ENCODE measurements at regions not wholly inside any gene's neighbourhood (a gene's known extent, or its start where the extent isn't known, plus 50 kb on each side); places are given as distances from the start of the nearest gene placed in this dataset.

DNA sequence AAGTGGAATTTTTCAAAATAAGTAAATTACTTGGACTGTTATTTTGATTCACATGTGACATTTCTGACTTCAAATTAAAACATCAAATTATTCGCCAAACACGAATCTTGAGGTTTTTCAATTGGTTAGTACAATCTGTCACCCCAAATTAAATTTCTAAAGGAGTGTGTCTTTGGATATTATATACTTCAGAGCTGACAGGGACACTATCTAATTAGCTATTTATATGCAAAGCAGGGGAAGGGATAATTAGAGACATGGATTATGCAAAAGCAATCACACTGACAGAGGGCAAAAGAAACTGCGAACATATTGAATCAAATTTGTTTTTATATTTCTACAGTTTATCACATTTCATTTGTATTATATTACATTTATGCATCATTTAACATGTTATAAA lies 433.0 kb downstream of the KIF2B start:
- 79% methylated on average over 3 of the region's 3 CpGs for whole genome bisulfite sequencing
- no peaks in the 10 kb centered on the region for H3K36me3 ChIP-seq (ENCODE audit: control insufficient read depth in 4 of 4, insufficient read depth in 3 of 4, low read depth in 1 of 4, low read length in 3 of 4)
- no peak for DNase-seq (ENCODE audit: low spot score)
- peaks cover 0 to 3% (median 0%) of the 10 kb centered on the region in 4 donors for H3K27me3 ChIP-seq (ENCODE audit: control insufficient read depth in 4 of 4, insufficient read depth in 4 of 4, low read length in 3 of 4)
- H3K9ac ChIP-seq (ENCODE audit: low read depth in 1 of 2, low read length in 2 of 2), result no peak overlapping the region
- no peaks in the 10 kb centered on the region for H3K9me3 ChIP-seq (ENCODE audit: control insufficient read depth in 4 of 4, low read length in 3 of 4)
- H3K27ac ChIP-seq (ENCODE audit: low read depth in 1 of 2, low read length in 2 of 2), result no peak overlapping the region
- TF ChIP-seq ZBTB33 (IDR thresholded peaks at IDR 0.05), result no peak
- H3K4me1 ChIP-seq (ENCODE audit: control insufficient read depth in 4 of 4, insufficient read depth in 4 of 4, low read length in 3 of 4), result no peaks in the 10 kb centered on the region
- no peak overlapping the region for H3K4me3 ChIP-seq (ENCODE audit: low read depth in 1 of 3, low read length in 3 of 3)

DNA sequence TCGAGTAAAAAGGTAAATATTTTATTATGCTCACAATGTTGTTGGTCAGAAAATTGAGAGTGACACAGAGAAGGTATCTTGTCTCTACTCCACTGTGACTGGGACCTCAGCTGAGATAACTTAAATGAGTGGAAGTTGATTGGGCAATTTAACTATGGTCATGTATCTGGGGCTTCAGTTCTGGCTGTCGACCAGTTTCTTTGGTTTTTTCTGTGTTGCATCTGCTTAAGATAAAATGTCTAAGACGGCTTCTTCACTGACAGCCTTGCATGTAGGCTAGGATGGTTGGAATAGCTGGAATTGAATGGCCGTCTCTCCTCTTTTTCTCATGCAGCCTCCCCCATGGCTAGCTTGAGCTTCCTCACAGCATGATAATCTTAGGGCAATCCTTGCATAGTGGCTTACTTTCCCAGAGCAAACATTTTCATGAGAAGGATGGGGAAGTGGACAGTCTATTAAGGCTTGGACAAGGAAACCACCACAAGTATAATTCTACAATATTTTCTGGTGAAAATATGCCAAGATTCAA lies 433.7 kb downstream of the KIF2B start:
- 39% methylated on average over 4 of the region's 4 CpGs for WGBS
- TF ChIP-seq, protein P1, sequence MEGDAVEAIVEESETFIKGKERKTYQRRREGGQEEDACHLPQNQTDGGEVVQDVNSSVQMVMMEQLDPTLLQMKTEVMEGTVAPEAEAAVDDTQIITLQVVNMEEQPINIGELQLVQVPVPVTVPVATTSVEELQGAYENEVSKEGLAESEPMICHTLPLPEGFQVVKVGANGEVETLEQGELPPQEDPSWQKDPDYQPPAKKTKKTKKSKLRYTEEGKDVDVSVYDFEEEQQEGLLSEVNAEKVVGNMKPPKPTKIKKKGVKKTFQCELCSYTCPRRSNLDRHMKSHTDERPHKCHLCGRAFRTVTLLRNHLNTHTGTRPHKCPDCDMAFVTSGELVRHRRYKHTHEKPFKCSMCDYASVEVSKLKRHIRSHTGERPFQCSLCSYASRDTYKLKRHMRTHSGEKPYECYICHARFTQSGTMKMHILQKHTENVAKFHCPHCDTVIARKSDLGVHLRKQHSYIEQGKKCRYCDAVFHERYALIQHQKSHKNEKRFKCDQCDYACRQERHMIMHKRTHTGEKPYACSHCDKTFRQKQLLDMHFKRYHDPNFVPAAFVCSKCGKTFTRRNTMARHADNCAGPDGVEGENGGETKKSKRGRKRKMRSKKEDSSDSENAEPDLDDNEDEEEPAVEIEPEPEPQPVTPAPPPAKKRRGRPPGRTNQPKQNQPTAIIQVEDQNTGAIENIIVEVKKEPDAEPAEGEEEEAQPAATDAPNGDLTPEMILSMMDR (IDR thresholded peaks at IDR 0.05; ENCODE audit: low read depth, low read length, missing input control), result no peak
- no peak for TF ChIP-seq EGR1 (IDR thresholded peaks at IDR 0.05; ENCODE audit: low read depth in 2 of 2)
- no peak for TF ChIP-seq SP1 (IDR thresholded peaks at IDR 0.05)
- no peak for TF ChIP-seq FOXA2 (IDR thresholded peaks at IDR 0.05)
- TF ChIP-seq JUND (IDR thresholded peaks at IDR 0.05), result no peak
- TF ChIP-seq, protein P2, sequence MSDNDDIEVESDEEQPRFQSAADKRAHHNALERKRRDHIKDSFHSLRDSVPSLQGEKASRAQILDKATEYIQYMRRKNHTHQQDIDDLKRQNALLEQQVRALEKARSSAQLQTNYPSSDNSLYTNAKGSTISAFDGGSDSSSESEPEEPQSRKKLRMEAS (IDR thresholded peaks at IDR 0.05), result no peak
- H3K4me3 ChIP-seq (ENCODE audit: low read depth in 1 of 3, low read length in 3 of 3), result no peak overlapping the region
- H3K4me1 ChIP-seq (ENCODE audit: control insufficient read depth in 4 of 4, insufficient read depth in 4 of 4, low read length in 3 of 4), result no peaks in the 10 kb centered on the region
- peaks cover 0 to 3% (median 0%) of the 10 kb centered on the region in 4 donors for H3K27me3 ChIP-seq (ENCODE audit: control insufficient read depth in 4 of 4, insufficient read depth in 4 of 4, low read length in 3 of 4)
- H3K9me3 ChIP-seq (ENCODE audit: control insufficient read depth in 4 of 4, low read length in 3 of 4), result no peaks in the 10 kb centered on the region
- no peaks in the 10 kb centered on the region for H3K36me3 ChIP-seq (ENCODE audit: control insufficient read depth in 4 of 4, insufficient read depth in 3 of 4, low read depth in 1 of 4, low read length in 3 of 4)
- no peak for DNase-seq (ENCODE audit: low spot score)
- no peak overlapping the region for H3K27ac ChIP-seq (ENCODE audit: low read depth in 1 of 2, low read length in 2 of 2)
- no peak overlapping the region for H3K9ac ChIP-seq (ENCODE audit: low read depth in 1 of 2, low read length in 2 of 2)

DNA sequence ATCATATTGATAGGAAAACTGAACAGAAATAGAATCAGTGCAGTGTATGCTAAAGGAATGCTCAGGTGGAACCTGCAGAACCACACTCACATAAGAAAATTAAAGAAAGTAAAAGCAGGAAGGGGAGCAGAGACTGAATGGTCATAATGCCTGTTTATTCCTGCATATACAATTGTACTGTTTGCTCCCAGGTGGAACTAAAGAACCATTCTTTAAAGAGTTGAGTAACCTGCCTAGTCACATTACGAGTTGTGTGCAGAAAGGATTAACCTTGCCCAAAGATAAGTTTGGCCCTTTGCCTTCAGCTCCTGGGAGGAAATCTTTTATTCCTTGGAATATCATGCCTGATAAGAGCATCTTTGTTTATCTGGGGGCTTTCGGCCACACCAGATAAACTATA lies 434.7 kb downstream of the KIF2B start:
- H3K36me3 ChIP-seq (ENCODE audit: control insufficient read depth in 4 of 4, insufficient read depth in 3 of 4, low read depth in 1 of 4, low read length in 3 of 4), result no peaks in the 10 kb centered on the region
- TF ChIP-seq TAF1 (conservative IDR thresholded peaks at IDR 0.05) (no peak), NR2F2 (IDR thresholded peaks at IDR 0.05) (no peak), GABPA (IDR thresholded peaks at IDR 0.05 in 1 of 2, conservative IDR thresholded peaks at IDR 0.05 in 1 of 2) (no peak), RXRA (IDR thresholded peaks at IDR 0.05) (no peak), ZBTB33 (IDR thresholded peaks at IDR 0.05) (no peak), SP1 (IDR thresholded peaks at IDR 0.05) (no peak), RAD21 (IDR thresholded peaks at IDR 0.05) (no peak), EGR1 (IDR thresholded peaks at IDR 0.05; ENCODE audit: low read depth in 2 of 2) (no peak), HNF4G (IDR thresholded peaks at IDR 0.05) (no peak), FOXA2 (IDR thresholded peaks at IDR 0.05) (no peak), FOXA1 (IDR thresholded peaks at IDR 0.05) (no peak)
- H3K27ac ChIP-seq (ENCODE audit: low read depth in 1 of 2, low read length in 2 of 2), result no peak overlapping the region
- peaks cover 0 to 3% (median 0%) of the 10 kb centered on the region in 4 donors for H3K27me3 ChIP-seq (ENCODE audit: control insufficient read depth in 4 of 4, insufficient read depth in 4 of 4, low read length in 3 of 4)
- H3K9ac ChIP-seq (ENCODE audit: low read depth in 1 of 2, low read length in 2 of 2), result no peak overlapping the region
- H3K4me1 ChIP-seq (ENCODE audit: control insufficient read depth in 4 of 4, insufficient read depth in 4 of 4, low read length in 3 of 4), result no peaks in the 10 kb centered on the region
- 31% methylated on average over 2 of the region's 2 CpGs for WGBS
- DNase-seq (ENCODE audit: low spot score), result no peak
- no peaks in the 10 kb centered on the region for H3K9me3 ChIP-seq (ENCODE audit: control insufficient read depth in 4 of 4, low read length in 3 of 4)
- H3K4me3 ChIP-seq (ENCODE audit: low read depth in 1 of 3, low read length in 3 of 3), result no peak overlapping the region

Measured in liver (tissue), 8 donors.